Psoas muscle (tissue), 7 donors: ENCODE measurements at regions not wholly inside any gene's neighbourhood (a gene's known extent, or its start where the extent isn't known, plus 50 kb on each side); places are given as distances from the start of the nearest gene placed in this dataset.

Experiments
- ATAC-seq, 4 donors: fragments of 200-7000 bp; cut with Tn5 transposase; one replicate each; pipeline ENCODE4 v1.9.1; 2020; ENCODE audit warnings: moderate library complexity in 3 of 4, mild to moderate bottlenecking in 2 of 4
- DNase-seq, 2 donors: peaks; one replicate each; pipeline ENCODE4 v3.0.0-alpha.2; 2020
- H3K27ac ChIP-seq: fragments of 200-600 bp; one replicate; pipeline ENCODE4 v1.8.0; 2022
- H3K27me3 ChIP-seq, 3 donors: fragments of 200-600 bp in 1 of 3; one replicate each; pipeline versions ENCODE4 v1.6.1 to v1.8.0; 2013 to 2022; ENCODE audit warnings: low read length in 2 of 3, mild to moderate bottlenecking in 2 of 3, moderate library complexity in 1 of 3; ENCODE audit not compliant: insufficient read depth in 3 of 3
- H3K36me3 ChIP-seq, 2 donors: fragments of 200-600 bp in 1 of 2; one replicate each; pipeline versions ENCODE4 v1.6.1 to v1.8.0; 2013 to 2022; ENCODE audit warnings: low read depth in 1 of 2, mild to moderate bottlenecking in 1 of 2, moderate library complexity in 1 of 2; ENCODE audit not compliant: insufficient read depth in 1 of 2
- H3K4me1 ChIP-seq: fragments of 200-600 bp; one replicate; pipeline ENCODE4 v1.8.0; 2022
- H3K4me3 ChIP-seq: fragments of 200-600 bp; one replicate; pipeline ENCODE4 v1.8.0; 2022; ENCODE audit warnings: mild to moderate bottlenecking
- H3K9me3 ChIP-seq: fragments of 200-600 bp; one replicate; pipeline ENCODE4 v1.8.0; 2022
- CTCF ChIP-seq: fragments of 200-600 bp; IDR thresholded peaks from one replicate; pipeline ENCODE4 v1.8.0; 2022; ENCODE audit warnings: antibody characterized with exemption
- WGBS, 3 donors: extraction: QIAGEN DNeasy Blood & Tissue Kit; methylation state at CpG; one replicate each; pipeline versions ENCODE4 v1.1.6 to v1.1.7; 2013; 5-methylcytosine and 5-hydroxymethylcytosine counted together
- intact Hi-C, 2 donors: fragments of 100-400 bp; cut with DNase I; formaldehyde crosslinking; loops; one replicate each; pipeline versions ENCODE4 v1.11.0 to v1.14.2; 2022
- donor health status: healthy with polysubstance abuse.
- donor health status: DM: no; HTN: no; CAD: no; lungs with moderate emphysema.
- donor health status: Bipolar disorder and iron deficiency.
- donor health status: healthy.
- donor health status: DM: yes; HTN: yes; CAD: no.
- donor health status: DM: no; HTN: no; CAD: no.
- donor health status: DM: yes; HTN: yes; CAD: no.

GRCh38 chr3:59321881-59322540, 272.2 kb upstream of the CFAP20DC start:
- no peak for TF ChIP-seq CTCF
- intact Hi-C loops: no loop called here
- no peaks in the 10 kb centered on the region for H3K36me3 ChIP-seq
- ATAC-seq: no peak
- no peaks in the 10 kb centered on the region for H3K4me1 ChIP-seq
- H3K27ac ChIP-seq: no peak overlapping the region
- no peak overlapping the region for H3K4me3 ChIP-seq
- 75 to 83% (median 78%) methylated on average over 5 of the region's 5 CpGs for WGBS, 3 donors
- DNase-seq: no peak
- H3K27me3 ChIP-seq: peaks cover 0 to 1% (median 0%) of the 10 kb centered on the region in 3 donors
- no peaks in the 10 kb centered on the region for H3K9me3 ChIP-seq

- Histone ChIP-seq H3K36me3 (no peaks in the 10 kb centered on the region), H3K4me1 (no peaks in the 10 kb centered on the region), H3K27ac (no peak overlapping the region), H3K9me3 (no peaks in the 10 kb centered on the region), H3K4me3 (no peak overlapping the region), H3K27me3 (peaks cover 0 to 1% (median 0%) of the 10 kb centered on the region in 3 donors)
- intact Hi-C loops: no loop called here
- DNase-seq (no peak), ATAC-seq (no peak)
- TF ChIP-seq CTCF: no peak
- 82 to 90% (median 84%) methylated on average over 4 of the region's 4 CpGs for WGBS, 3 donors
Measured at GRCh38 chr3:59320080-59320479, 270.3 kb upstream of the CFAP20DC start.

- Histone ChIP-seq H3K27ac (no peak overlapping the region), H3K36me3 (no peaks in the 10 kb centered on the region), H3K27me3 (peaks cover 0 to 1% (median 0%) of the 10 kb centered on the region in 3 donors), H3K9me3 (no peaks in the 10 kb centered on the region), H3K4me1 (no peaks in the 10 kb centered on the region), H3K4me3 (no peak overlapping the region)
- intact Hi-C loops: no loop called here
- DNase-seq (no peak), ATAC-seq (no peak)
- WGBS, 3 donors: 58 to 65% (median 58%) methylated on average over 4 of the region's 4 CpGs
- no peak for TF ChIP-seq CTCF
Measured at GRCh38 chr3:59319442-59319841, 269.6 kb upstream of the CFAP20DC start.

- intact Hi-C loops: no loop called here
- no peak overlapping the region for H3K4me3 ChIP-seq
- no peak overlapping the region for H3K27ac ChIP-seq
- ATAC-seq (no peak), DNase-seq (no peak)
- no peaks in the 10 kb centered on the region for H3K36me3 ChIP-seq
- H3K9me3 ChIP-seq: no peaks in the 10 kb centered on the region
- peaks cover 0 to 1% (median 0%) of the 10 kb centered on the region in 3 donors for H3K27me3 ChIP-seq
- WGBS, 3 donors: 14 to 26% (median 24%) methylated on average over 1 of the region's 1 CpG
- no peaks in the 10 kb centered on the region for H3K4me1 ChIP-seq
- no peak for TF ChIP-seq CTCF
Measured at GRCh38 chr3:59318881-59319280, 269.1 kb upstream of the CFAP20DC start.

GRCh38 chr3:59317386-59317785, 267.6 kb upstream of the CFAP20DC start:
- Histone ChIP-seq H3K36me3 (no peaks in the 10 kb centered on the region), H3K4me3 (no peak overlapping the region), H3K27me3 (peaks cover 0 to 1% (median 0%) of the 10 kb centered on the region in 3 donors), H3K27ac (no peak overlapping the region), H3K4me1 (no peaks in the 10 kb centered on the region), H3K9me3 (no peaks in the 10 kb centered on the region)
- no peak for DNase-seq
- intact Hi-C loops: no loop called here
- WGBS, 3 donors: 42 to 47% (median 44%) methylated on average over 6 of the region's 6 CpGs
- TF ChIP-seq CTCF: no peak
- no peak for ATAC-seq
